OCI-LY3 (cell line): ENCODE measurements at regions not wholly inside any gene's neighbourhood (a gene's known extent, or its start where the extent isn't known, plus 50 kb on each side); places are given as distances from the start of the nearest gene placed in this dataset.

Experiments
- H2AFZ ChIP-seq: fragments of 200-600, 300-600 bp; shearing (Covaris generic); 2 replicates; pipeline ENCODE4 v1.6.0; 2014; ENCODE audit warnings: antibody characterized with exemption, low read depth, low read length
- H3K27ac ChIP-seq: fragments of 200-600, 300-600 bp; sonication (generic); 2 replicates; pipeline ENCODE4 v1.5.1; 2014; ENCODE audit warnings: mild to moderate bottlenecking, low read length, moderate library complexity, mixed read lengths
- H3K27me3 ChIP-seq: fragments of 200-600, 300-600 bp; sonication (generic); 2 replicates; pipeline ENCODE4 v1.6.1; 2014; ENCODE audit warnings: low read depth, low read length, mixed read lengths
- H3K36me3 ChIP-seq: fragments of 200-600, 300-600 bp; sonication (generic); replicated peaks from 2 replicates; pipeline ENCODE3; 2014; ENCODE audit warnings: low read depth, low read length, mixed read lengths
- H3K4me1 ChIP-seq: fragments of 300-600, 200-600 bp; sonication (generic); 2 replicates; pipeline ENCODE4 v1.6.1; 2014; ENCODE audit warnings: low read length, mixed read lengths
- H3K4me2 ChIP-seq: fragments of 200-600, 300-600 bp; sonication (generic); 2 replicates; pipeline ENCODE4 v1.6.1; 2014; ENCODE audit warnings: low read length, mixed read lengths
- H3K4me3 ChIP-seq: fragments of 300-600, 200-600 bp; sonication (generic); 2 replicates; pipeline ENCODE4 v1.5.1; 2014; ENCODE audit warnings: antibody characterized with exemption, mild to moderate bottlenecking, low read length, moderate library complexity
- H3K79me2 ChIP-seq: fragments of 300-600, 200-600 bp; shearing (Covaris generic); 2 replicates; pipeline ENCODE4 v1.6.1; 2014; ENCODE audit warnings: mild to moderate bottlenecking, low read length, mixed read lengths
- H3K9ac ChIP-seq: fragments of 300-600, 200-600 bp; shearing (Covaris generic); 2 replicates; pipeline ENCODE4 v1.6.0; 2014; ENCODE audit warnings: mild to moderate bottlenecking, low read length, moderate library complexity
- H3K9me3 ChIP-seq: fragments of 200-600, 300-600 bp; shearing (Covaris generic); 2 replicates; pipeline ENCODE4 v1.6.1; 2014; ENCODE audit warnings: low read length, mixed read lengths; ENCODE audit not compliant: insufficient read depth
- H4K20me1 ChIP-seq: fragments of 200-600, 300-600 bp; sonication (generic); 2 replicates; pipeline ENCODE4 v1.6.1; 2016; ENCODE audit warnings: low read length, mixed read lengths; ENCODE audit not compliant: insufficient read depth
- EZH2phosphoT487 ChIP-seq: fragments of 200-600 bp; shearing (Covaris generic); IDR thresholded peaks from 2 replicates; pipeline ENCODE4 v1.6.1; 2018; ENCODE audit warnings: antibody characterized with exemption, mixed run types, low read depth
- TF ChIP-seq, protein P1 (sequence below): fragments of 200-600, 300-600 bp; sonication (generic); IDR thresholded peaks from 2 replicates; pipeline ENCODE4 v1.5.1; 2014; ENCODE audit warnings: antibody characterized with exemption, low read length, low read depth

DNA sequence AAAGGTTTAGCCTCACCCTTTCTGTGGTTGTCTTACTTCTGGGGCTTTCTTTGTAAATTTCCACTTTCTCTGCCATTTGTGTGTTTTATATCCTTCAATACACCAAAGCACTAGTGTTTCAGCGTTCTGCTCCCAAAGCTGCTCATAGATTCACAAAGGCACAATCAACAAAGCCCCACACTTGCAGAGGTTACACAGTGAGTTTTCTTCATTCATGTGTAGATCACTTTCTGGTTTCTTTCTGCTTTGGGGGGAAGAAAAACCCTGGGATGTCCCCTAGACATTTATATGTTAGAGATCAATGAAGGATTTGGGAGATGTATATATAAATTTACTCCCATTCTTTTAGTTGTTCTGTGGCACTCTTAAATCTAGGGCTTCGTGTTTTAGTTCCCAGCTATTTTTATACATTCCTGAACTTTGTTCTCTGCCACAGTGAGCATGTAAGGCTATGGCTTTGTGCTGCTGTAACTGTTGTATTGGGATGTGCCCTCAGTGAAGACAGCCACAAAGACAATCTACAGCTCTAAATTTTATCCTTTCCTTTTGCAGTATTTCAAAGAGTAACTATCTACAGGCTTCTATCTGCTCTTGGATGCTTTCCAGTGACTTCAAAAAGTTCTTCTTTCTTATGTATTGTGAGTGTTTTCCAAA is 636.5 kb downstream of the ZBBX start:
- no peak overlapping the region for H3K27ac ChIP-seq
- TF ChIP-seq, protein P1, sequence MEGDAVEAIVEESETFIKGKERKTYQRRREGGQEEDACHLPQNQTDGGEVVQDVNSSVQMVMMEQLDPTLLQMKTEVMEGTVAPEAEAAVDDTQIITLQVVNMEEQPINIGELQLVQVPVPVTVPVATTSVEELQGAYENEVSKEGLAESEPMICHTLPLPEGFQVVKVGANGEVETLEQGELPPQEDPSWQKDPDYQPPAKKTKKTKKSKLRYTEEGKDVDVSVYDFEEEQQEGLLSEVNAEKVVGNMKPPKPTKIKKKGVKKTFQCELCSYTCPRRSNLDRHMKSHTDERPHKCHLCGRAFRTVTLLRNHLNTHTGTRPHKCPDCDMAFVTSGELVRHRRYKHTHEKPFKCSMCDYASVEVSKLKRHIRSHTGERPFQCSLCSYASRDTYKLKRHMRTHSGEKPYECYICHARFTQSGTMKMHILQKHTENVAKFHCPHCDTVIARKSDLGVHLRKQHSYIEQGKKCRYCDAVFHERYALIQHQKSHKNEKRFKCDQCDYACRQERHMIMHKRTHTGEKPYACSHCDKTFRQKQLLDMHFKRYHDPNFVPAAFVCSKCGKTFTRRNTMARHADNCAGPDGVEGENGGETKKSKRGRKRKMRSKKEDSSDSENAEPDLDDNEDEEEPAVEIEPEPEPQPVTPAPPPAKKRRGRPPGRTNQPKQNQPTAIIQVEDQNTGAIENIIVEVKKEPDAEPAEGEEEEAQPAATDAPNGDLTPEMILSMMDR = no peak
- TF ChIP-seq EZH2phosphoT487 = no peak
- no peaks in the 10 kb centered on the region for H3K9me3 ChIP-seq
- no peaks in the 10 kb centered on the region for H4K20me1 ChIP-seq
- H2AFZ ChIP-seq = peak overlapping the region; percentile 14; the same call in 1 of the 2 replicates
- no peak overlapping the region for H3K9ac ChIP-seq
- H3K4me3 ChIP-seq = no peak overlapping the region
- no peaks in the 10 kb centered on the region for H3K36me3 ChIP-seq
- no peaks in the 10 kb centered on the region for H3K27me3 ChIP-seq
- H3K79me2 ChIP-seq = no peaks in the 10 kb centered on the region
- H3K4me2 ChIP-seq = no peak overlapping the region
- H3K4me1 ChIP-seq = no peaks in the 10 kb centered on the region

DNA sequence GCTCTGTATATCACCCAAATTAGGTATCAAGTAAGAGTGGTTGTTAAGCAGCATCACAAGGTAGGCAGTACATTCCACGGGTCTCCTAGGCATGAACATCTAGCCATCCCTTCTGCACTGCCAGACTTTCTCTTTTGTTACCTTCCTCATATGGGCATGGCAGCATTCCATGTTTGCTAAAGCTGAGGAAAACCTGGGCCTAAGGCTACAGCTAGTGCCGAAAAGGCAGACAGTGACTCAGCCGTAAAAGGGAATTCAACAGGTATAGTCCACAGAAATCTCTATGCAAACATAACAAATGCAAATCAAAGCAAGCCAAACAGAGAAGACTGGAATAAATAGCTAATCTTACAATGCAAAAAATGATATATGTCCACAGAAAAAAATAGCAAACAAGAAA is 645.4 kb downstream of the ZBBX start:
- H2AFZ ChIP-seq = no peak overlapping the region
- no peak for TF ChIP-seq EZH2phosphoT487
- TF ChIP-seq, protein P1 = no peak

DNA sequence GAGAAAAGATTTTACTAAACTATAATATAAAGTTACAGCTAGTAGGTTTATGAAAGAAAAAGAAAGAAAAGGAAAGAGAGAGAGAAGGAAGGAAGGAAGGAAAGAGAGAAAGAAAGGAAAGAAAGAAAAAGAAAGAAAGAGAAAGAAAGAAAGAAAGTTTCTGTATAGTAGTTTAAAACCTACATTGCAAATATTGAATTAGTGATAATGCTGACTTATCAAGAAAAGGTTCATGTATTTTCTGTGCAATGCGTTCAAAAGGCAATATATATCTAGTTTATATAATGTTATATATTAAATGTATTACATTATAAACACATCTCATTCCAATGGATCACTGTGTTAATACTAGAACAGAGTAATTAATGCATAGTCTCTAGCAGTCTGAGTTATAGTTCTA is 648.4 kb downstream of the ZBBX start:
- TF ChIP-seq, protein P1 = no peak
- TF ChIP-seq EZH2phosphoT487 = no peak
- Histone ChIP-seq H3K27me3 (no peaks in the 10 kb centered on the region), H2AFZ (no peak overlapping the region), H3K36me3 (no peaks in the 10 kb centered on the region), H3K4me1 (no peaks in the 10 kb centered on the region), H3K27ac (no peak overlapping the region), H3K4me2 (no peak overlapping the region), H4K20me1 (no peaks in the 10 kb centered on the region), H3K9me3 (0 out of 2 replicates have a peak, but pooled peaks cover 7% of the 10 kb centered on the region), H3K4me3 (no peak overlapping the region), H3K9ac (no peak overlapping the region), H3K79me2 (no peaks in the 10 kb centered on the region)

More for the DNA sequence above, 645.4 kb downstream of the ZBBX start:
- Histone ChIP-seq H3K79me2 (no peaks in the 10 kb centered on the region), H3K9ac (no peak overlapping the region), H3K36me3 (no peaks in the 10 kb centered on the region), H4K20me1 (no peaks in the 10 kb centered on the region), H3K4me1 (no peaks in the 10 kb centered on the region), H3K27ac (no peak overlapping the region), H3K27me3 (no peaks in the 10 kb centered on the region), H3K4me2 (no peak overlapping the region), H3K4me3 (no peak overlapping the region), H3K9me3 (0 out of 2 replicates have a peak, but pooled peaks cover 7% of the 10 kb centered on the region)

DNA sequence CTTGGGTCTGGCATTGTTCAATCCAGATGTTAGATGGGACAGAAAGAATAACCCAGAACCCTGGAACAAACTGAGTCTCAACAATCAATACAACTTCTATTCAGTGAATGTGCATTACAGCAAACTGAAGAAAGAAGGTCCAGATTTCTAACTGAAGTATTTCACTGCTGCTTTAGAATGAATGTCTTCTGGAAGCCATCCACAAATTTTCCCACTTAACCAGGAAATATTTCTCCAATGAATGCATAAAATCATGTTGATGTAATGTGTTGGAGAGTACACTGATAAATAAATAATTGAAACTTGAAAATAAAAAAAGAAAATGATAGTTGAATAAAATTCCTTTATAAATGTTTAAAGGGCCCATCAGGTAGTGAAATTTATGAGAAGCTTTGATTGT is 658.6 kb downstream of the ZBBX start:
- H3K27ac ChIP-seq = no peak overlapping the region
- TF ChIP-seq EZH2phosphoT487 = no peak
- TF ChIP-seq, protein P1 = no peak
- H3K4me1 ChIP-seq = no peaks in the 10 kb centered on the region
- no peak overlapping the region for H3K9ac ChIP-seq
- H3K27me3 ChIP-seq = no peaks in the 10 kb centered on the region
- H4K20me1 ChIP-seq = no peaks in the 10 kb centered on the region
- H3K36me3 ChIP-seq = no peaks in the 10 kb centered on the region
- no peaks in the 10 kb centered on the region for H3K79me2 ChIP-seq
- H3K9me3 ChIP-seq = no peaks in the 10 kb centered on the region
- no peak overlapping the region for H3K4me2 ChIP-seq
- no peak overlapping the region for H3K4me3 ChIP-seq
- H2AFZ ChIP-seq = no peak overlapping the region
